ENCODE measurements at regions not wholly inside any gene's neighbourhood (a gene's known extent, or its start where the extent isn't known, plus 50 kb on each side); places are given as distances from the start of the nearest gene placed in this dataset.

DNA sequence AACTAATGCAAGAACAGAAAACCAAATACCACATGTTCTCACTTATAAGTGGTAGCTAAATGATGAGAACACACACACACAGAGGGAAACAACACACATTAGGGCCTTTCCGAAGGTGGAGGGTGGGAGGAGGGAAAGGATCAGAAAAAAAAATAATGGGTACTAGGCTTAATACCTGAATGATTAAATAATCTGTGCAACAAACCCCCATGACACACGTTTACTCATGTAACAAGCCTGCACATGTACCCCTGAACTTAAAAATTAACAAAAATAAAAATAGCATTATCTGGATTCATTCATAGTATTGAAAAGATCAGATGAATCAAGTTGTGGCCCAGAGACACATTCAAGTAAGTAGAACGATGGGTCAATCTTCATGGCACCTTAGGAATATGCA lies 159.5 kb upstream of the POT1 start:
- TF ChIP-seq, protein P1, sequence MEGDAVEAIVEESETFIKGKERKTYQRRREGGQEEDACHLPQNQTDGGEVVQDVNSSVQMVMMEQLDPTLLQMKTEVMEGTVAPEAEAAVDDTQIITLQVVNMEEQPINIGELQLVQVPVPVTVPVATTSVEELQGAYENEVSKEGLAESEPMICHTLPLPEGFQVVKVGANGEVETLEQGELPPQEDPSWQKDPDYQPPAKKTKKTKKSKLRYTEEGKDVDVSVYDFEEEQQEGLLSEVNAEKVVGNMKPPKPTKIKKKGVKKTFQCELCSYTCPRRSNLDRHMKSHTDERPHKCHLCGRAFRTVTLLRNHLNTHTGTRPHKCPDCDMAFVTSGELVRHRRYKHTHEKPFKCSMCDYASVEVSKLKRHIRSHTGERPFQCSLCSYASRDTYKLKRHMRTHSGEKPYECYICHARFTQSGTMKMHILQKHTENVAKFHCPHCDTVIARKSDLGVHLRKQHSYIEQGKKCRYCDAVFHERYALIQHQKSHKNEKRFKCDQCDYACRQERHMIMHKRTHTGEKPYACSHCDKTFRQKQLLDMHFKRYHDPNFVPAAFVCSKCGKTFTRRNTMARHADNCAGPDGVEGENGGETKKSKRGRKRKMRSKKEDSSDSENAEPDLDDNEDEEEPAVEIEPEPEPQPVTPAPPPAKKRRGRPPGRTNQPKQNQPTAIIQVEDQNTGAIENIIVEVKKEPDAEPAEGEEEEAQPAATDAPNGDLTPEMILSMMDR (IDR thresholded peaks at IDR 0.05), result no peak
- no peak for TF ChIP-seq POLR2A (IDR thresholded peaks at IDR 0.05)
